ENCODE measurements at regions not wholly inside any gene's neighbourhood (a gene's known extent, or its start where the extent isn't known, plus 50 kb on each side); places are given as distances from the start of the nearest gene placed in this dataset.

DNA sequence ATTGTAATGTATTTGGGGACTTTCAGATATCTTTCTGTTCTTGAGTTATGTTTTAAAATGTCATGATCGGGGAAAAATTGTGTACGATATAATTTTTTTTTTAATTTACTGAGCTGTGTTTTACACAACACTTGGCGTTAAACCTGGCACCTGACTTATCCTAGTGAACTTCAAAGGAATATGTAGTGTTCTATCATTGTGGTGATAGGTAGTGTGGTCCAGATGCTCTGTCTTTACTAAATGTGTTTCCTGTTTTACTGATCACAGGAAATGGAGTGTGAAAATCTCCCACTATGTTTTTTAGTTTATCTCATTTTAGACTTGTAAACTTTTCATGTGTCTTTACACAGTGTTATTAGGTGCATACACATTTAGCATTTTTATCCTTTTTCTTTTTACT lies 98.0 kb downstream of the SLC5A7 start:
- ChIA-PET POLR2A (no interaction called here), CTCF (no interaction called here), RAD21 (ENCODE audit: low non-redundant PET in 1 of 2, low total read pairs in 2 of 2, uncharacterized antibody in 2 of 2, unreplicated experiment in 2 of 2) (no interaction called here)
- no peak overlapping the region for H3K4me3 ChIP-seq (replicated peaks in 1 of 2; ENCODE audit: low read depth in 1 of 2, low read length in 2 of 2)
- no peak overlapping the region for H3K9ac ChIP-seq (ENCODE audit: low read length)
- intact Hi-C loops (cut with micrococcal nuclease): no loop called here
- TF ChIP-seq YY1 (IDR thresholded peaks at IDR 0.05; ENCODE audit: extremely low read depth, insufficient replicate concordance, low read depth, low read length): no peak
- ATAC-seq: no peak
- H3K4me2 ChIP-seq (ENCODE audit: low read length): no peak overlapping the region
- H3K4me1 ChIP-seq (ENCODE audit: control insufficient read depth in 1 of 2, insufficient read depth in 2 of 2, low read length in 2 of 2): no peaks in the 10 kb centered on the region
- no peaks in the 10 kb centered on the region for H3K9me3 ChIP-seq (ENCODE audit: control insufficient read depth in 1 of 2, insufficient read depth in 1 of 2, low read depth in 1 of 2, low read length in 2 of 2)
- no peaks in the 10 kb centered on the region for H3K79me2 ChIP-seq (ENCODE audit: insufficient read depth, low read length)
- no peaks in the 10 kb centered on the region for H4K20me1 ChIP-seq (ENCODE audit: insufficient read depth)
- no peaks in the 10 kb centered on the region for H3K9me2 ChIP-seq (ENCODE audit: insufficient read depth)
- no peak for DNase-seq (ENCODE audit: low read depth, low spot score)
- no TSS peak for BruUV-seq (replicated peaks)
- H3K36me3 ChIP-seq (ENCODE audit: control insufficient read depth in 1 of 2, insufficient read depth in 2 of 2, low read length in 2 of 2): no peaks in the 10 kb centered on the region
- H3K27ac ChIP-seq (ENCODE audit: low read depth, low read length): no peak overlapping the region
- H2AFZ ChIP-seq (ENCODE audit: low read depth, low read length, poor library complexity, severe bottlenecking): no peak overlapping the region
- H3K27me3 ChIP-seq (ENCODE audit: insufficient read depth, low read length): no peaks in the 10 kb centered on the region

DNA sequence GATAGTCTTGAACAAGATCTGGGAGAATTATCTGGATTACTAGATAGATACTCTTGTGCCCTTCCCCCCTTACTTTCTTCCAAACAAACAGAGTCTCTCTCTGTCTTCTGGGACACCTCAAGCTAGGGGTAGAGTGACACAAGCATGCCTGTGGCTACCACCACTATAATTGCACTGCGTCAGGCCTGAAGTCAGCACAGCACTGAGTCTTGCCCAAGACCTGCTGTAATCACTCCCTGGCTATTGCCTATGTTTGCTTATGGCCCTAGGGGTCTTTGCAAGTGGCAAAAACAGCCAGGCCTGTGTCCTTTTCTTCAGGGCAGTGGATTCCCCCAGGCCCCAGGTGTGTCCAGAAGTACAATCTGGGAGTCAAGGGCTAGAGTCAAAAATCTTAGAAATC lies 106.6 kb downstream of the SLC5A7 start:
- no peaks in the 10 kb centered on the region for H4K20me1 ChIP-seq (ENCODE audit: insufficient read depth)
- ChIA-PET POLR2A (no interaction called here), CTCF (no interaction called here), RAD21 (ENCODE audit: low non-redundant PET in 1 of 2, low total read pairs in 2 of 2, uncharacterized antibody in 2 of 2, unreplicated experiment in 2 of 2) (no interaction called here)
- H3K79me2 ChIP-seq (ENCODE audit: insufficient read depth, low read length): no peaks in the 10 kb centered on the region
- no peaks in the 10 kb centered on the region for H3K36me3 ChIP-seq (ENCODE audit: control insufficient read depth in 1 of 2, insufficient read depth in 2 of 2, low read length in 2 of 2)
- no peaks in the 10 kb centered on the region for H3K9me2 ChIP-seq (ENCODE audit: insufficient read depth)
- TF ChIP-seq, protein P1, sequence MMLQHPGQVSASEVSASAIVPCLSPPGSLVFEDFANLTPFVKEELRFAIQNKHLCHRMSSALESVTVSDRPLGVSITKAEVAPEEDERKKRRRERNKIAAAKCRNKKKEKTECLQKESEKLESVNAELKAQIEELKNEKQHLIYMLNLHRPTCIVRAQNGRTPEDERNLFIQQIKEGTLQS (IDR thresholded peaks at IDR 0.05): no peak
- TF ChIP-seq, protein P2, sequence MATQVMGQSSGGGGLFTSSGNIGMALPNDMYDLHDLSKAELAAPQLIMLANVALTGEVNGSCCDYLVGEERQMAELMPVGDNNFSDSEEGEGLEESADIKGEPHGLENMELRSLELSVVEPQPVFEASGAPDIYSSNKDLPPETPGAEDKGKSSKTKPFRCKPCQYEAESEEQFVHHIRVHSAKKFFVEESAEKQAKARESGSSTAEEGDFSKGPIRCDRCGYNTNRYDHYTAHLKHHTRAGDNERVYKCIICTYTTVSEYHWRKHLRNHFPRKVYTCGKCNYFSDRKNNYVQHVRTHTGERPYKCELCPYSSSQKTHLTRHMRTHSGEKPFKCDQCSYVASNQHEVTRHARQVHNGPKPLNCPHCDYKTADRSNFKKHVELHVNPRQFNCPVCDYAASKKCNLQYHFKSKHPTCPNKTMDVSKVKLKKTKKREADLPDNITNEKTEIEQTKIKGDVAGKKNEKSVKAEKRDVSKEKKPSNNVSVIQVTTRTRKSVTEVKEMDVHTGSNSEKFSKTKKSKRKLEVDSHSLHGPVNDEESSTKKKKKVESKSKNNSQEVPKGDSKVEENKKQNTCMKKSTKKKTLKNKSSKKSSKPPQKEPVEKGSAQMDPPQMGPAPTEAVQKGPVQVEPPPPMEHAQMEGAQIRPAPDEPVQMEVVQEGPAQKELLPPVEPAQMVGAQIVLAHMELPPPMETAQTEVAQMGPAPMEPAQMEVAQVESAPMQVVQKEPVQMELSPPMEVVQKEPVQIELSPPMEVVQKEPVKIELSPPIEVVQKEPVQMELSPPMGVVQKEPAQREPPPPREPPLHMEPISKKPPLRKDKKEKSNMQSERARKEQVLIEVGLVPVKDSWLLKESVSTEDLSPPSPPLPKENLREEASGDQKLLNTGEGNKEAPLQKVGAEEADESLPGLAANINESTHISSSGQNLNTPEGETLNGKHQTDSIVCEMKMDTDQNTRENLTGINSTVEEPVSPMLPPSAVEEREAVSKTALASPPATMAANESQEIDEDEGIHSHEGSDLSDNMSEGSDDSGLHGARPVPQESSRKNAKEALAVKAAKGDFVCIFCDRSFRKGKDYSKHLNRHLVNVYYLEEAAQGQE (IDR thresholded peaks at IDR 0.05; ENCODE audit: low read depth): no peak
- TF ChIP-seq TCF7L2 (IDR thresholded peaks at IDR 0.05; ENCODE audit: borderline replicate concordance, extremely low read depth, insufficient read depth, insufficient read length): no peak
- no peak for TF ChIP-seq SIN3A (IDR thresholded peaks at IDR 0.05; ENCODE audit: low read depth)
- TF ChIP-seq, protein P3, sequence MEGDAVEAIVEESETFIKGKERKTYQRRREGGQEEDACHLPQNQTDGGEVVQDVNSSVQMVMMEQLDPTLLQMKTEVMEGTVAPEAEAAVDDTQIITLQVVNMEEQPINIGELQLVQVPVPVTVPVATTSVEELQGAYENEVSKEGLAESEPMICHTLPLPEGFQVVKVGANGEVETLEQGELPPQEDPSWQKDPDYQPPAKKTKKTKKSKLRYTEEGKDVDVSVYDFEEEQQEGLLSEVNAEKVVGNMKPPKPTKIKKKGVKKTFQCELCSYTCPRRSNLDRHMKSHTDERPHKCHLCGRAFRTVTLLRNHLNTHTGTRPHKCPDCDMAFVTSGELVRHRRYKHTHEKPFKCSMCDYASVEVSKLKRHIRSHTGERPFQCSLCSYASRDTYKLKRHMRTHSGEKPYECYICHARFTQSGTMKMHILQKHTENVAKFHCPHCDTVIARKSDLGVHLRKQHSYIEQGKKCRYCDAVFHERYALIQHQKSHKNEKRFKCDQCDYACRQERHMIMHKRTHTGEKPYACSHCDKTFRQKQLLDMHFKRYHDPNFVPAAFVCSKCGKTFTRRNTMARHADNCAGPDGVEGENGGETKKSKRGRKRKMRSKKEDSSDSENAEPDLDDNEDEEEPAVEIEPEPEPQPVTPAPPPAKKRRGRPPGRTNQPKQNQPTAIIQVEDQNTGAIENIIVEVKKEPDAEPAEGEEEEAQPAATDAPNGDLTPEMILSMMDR (IDR thresholded peaks at IDR 0.05 in 2 of 3, conservative IDR thresholded peaks at IDR 0.05 in 1 of 3; ENCODE audit: borderline replicate concordance in 1 of 3, insufficient read depth in 1 of 3, low read depth in 2 of 3, low read length in 2 of 3): no peak
- no peak for TF ChIP-seq EZH2phosphoT487 (IDR thresholded peaks at IDR 0.05; ENCODE audit: borderline replicate concordance)
- no peak for TF ChIP-seq SP1 (IDR thresholded peaks at IDR 0.05; ENCODE audit: low read depth)
- BruUV-seq (replicated peaks): no TSS peak
- H3K9me3 ChIP-seq (ENCODE audit: control insufficient read depth in 1 of 2, insufficient read depth in 1 of 2, low read depth in 1 of 2, low read length in 2 of 2): no peaks in the 10 kb centered on the region; a peak in 1 of 4 replicates
- no peak overlapping the region for H2AFZ ChIP-seq (ENCODE audit: low read depth, low read length, poor library complexity, severe bottlenecking)
- no peaks in the 10 kb centered on the region for H3K27me3 ChIP-seq (ENCODE audit: insufficient read depth, low read length)
- ATAC-seq (no peak), DNase-seq (ENCODE audit: low read depth, low spot score) (no peak)
- H3K4me1 ChIP-seq (ENCODE audit: control insufficient read depth in 1 of 2, insufficient read depth in 2 of 2, low read length in 2 of 2): no peaks in the 10 kb centered on the region
- H3K4me2 ChIP-seq (ENCODE audit: low read length): no peak overlapping the region
- no peak overlapping the region for H3K9ac ChIP-seq (ENCODE audit: low read length)
- no peak overlapping the region for H3K27ac ChIP-seq (ENCODE audit: low read depth, low read length)
- intact Hi-C loops (cut with micrococcal nuclease): no loop called here
- H3K4me3 ChIP-seq (replicated peaks in 1 of 2; ENCODE audit: low read depth in 1 of 2, low read length in 2 of 2): no peak overlapping the region

Measured in HCT116 (cell line).